NCI-H69 (cell line): ENCODE measurements at regions not wholly inside any gene's neighbourhood (a gene's known extent, or its start where the extent isn't known, plus 50 kb on each side); places are given as distances from the start of the nearest gene placed in this dataset.
"Not testable (repeated sequence)": the region's sequence is repeated elsewhere in the genome, so short reads cannot be mapped to it uniquely, and the experiment has no call there.

Experiments
- DNase-seq: peaks from one replicate; lab custom pipeline; 2025; lab: John Stamatoyannopoulos, UW

DNA sequence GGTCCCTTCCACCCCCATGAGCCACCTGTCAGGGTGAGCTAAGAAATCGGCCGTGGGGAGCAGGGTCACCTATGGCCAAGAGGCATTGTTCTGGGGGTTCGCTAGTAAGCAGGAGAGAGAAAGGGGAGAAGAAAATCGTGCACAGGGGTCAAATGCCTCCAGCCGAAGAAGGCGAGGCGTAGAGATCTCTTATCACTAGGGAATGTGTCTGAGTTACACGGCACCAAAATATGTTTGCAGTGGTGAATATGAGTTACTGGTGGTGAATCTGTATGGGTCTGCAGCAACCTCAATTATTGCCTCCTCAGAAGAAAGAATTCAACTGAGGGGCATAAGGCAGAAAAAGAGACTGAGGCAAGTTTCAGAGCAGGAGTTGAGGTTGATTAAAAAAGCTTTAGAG lies 54.2 kb upstream of the RABGAP1L start:
- DNase-seq: no peak

DNA sequence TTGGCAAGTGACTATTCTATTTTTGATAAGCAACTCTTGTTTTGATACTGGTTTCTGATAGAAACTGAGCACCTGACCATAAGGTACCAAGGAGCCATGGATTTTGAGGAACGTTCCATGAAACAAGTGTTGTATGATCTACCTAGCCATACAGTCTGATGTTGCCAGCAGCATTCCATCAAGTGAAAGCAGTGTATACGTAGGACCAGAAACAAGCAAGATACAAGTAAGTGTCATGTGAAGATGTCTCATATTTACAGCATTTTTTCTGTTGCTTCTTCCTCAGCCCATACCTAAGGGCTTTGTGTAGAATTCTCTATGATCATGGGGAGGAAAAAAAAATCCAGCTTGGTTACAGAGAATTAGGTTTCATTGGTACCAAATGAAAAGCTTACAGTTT lies 55.6 kb upstream of the RABGAP1L start:
- DNase-seq: no peak

DNA sequence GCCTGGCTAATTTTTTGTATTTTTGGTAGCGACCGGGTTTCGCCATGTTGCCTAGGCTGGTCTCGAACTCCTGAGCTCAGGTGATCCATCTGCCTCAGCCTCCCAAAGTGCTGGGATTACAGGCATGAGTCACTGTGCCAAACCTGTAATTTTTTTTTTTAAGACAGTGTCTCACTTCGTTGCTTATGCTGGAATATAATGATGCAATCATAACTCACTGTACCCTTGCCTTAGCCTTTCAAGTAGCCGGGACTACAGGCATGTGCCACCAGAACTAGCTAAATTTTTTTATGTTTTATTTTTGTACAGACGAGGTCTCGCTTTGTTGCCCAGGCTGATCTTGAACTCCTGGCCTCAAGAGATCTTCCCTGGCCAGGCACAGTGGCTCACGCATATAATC lies 57.3 kb upstream of the RABGAP1L start:
- DNase-seq: not testable (repeated sequence)

DNA sequence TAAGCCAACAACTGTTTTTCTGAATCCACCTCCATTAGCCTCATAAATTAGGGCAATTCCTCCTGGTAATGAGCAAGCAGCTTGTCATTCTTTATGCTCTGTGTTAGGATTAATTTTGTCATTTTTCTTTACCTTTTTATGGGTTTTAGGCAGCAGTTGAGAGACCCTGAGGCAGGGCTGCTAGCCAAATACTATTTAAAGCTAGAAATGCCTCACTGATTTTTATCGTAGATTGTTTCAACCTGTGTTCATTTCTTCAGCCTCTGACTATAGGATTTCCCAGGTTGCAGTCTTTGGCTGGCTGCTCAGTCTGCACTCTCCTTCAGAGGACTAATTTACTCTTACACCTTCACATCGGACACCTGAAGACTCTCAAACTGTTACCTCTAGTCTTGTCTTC lies 61.9 kb upstream of the RABGAP1L start:
- DNase-seq: no peak

DNA sequence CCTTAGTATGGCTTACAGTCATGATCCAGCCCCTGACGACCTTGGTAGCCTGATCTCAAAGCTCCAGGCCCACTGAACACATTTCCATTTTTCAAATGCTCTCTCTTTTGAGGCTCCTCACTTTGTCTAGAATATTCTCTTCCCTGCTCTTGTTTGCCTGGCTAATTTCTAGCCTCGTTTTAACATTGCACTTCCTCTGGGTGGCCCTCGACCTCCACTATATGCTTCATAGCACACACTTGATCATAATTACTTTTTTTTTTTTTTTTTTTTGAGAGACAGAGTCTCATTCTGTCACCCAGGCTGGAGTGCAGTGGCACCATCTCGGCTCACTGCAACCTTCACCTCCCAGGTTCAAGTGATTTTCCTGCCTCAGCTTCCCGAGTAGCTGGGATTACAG lies 65.5 kb upstream of the RABGAP1L start:
- peak; percentile 50 for DNase-seq

DNA sequence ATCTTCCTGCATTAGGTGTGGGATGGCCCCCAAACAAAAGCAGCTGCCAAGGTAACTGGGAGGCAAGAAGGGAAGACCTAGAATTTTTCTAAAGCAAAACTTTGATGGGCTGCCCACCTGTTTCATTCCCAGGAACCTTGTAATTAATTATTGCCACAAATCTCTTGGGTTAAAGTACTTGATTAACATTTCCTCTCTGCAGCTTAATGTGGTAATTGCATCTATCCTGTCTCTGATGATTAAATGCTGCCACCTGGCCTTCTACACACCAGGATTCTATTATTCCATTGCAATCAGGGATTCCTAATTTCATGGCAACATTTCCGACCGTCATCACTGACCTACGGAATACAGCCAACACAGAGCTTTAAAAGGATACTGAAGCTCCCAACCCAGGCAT lies 68.3 kb upstream of the RC3H1 start:
- peak; percentile 30 for DNase-seq

DNA sequence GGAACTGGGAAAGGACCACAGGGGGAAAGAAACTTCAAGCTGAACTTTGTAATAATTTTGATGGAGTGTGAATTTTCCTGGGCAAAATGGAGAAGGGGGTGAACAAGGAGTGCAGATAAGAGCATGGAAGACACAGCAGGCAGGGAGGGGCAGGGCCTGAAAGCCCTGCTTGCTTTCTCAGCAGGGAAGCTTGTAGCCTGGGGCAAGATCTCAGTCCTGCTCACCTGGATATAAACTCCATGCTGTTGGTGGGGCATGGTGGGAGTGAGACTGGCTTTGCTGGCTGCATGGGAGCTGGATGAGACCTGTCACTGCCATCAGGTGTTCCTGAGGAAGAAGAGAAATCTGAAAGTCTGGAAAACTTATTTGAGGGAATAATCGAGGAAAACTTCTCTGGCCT lies 58.7 kb upstream of the RC3H1 start:
- DNase-seq: peak; percentile 78

DNA sequence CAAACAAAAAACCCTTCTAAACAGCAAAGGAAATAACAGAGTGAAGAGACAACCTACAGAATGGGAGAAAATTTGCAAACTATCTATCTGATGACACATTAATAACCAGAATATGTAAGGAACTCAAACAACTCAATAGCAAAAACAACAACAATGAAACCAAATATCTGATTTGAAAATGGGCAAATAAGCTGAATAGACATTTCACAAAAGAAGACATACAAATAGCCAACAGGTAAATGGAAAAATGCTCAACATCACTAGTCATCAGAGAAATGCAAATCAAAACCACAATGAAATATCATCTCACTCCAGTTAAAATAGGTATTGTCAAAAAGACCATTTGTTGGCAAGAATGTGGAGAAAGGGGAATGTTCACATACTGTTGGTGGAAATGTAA lies 57.6 kb upstream of the RC3H1 start:
- DNase-seq: no peak

DNA sequence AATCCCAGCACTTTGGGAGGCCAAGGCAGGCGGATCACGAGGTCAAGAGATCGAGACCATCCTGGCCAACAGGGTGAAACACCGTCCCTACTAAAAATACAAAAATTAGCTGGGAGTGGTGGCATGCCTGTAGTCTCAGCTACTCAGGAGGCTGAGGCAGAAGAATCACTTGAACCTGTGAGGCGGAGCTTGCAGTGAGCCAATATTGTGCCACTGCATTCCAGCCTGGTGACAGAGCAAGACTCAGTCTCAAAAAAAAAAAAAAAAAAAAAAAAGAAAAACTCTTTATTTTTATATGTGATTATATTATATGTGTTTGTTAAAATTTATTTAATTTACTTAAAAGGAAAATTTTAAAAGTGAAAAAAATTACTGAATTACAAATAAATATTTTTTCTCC lies 56.8 kb upstream of the RC3H1 start:
- DNase-seq: not testable (repeated sequence)

DNA sequence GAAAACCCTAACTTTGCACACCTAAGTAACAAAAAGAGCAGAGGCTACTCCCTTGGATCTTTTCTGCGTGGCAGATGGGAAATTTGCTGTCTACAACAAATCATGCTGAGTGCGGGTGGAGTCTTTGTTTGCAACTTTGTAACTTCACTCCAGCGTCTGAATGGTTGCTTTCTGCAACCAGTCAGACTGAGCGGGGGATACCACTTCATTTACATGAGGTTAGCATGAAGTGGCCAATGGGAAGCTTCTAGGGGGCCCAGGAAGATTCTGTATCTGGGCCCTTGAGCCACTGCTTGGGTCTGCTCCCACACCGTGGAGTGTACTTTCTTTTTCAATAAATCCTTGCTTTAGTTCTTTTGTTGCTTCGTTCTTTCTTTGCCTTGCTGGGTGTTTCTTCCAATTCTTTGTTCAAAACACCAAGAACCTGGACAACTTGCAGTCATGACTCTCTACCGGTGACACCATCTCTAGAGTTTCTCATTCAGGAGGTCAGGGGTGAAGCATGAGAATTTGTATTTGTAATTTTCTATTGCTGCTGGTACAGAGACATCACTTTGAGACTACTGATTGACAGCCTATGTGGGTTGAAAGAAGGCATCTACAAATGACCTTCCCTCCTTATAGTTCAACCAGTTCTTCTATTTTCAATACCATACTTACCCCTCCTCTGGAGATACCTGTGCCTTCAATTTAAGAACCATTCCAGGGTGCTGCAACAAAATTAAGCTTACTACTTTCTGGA lies 55.8 kb upstream of the RC3H1 start:
- peak; percentile 19 for DNase-seq

DNA sequence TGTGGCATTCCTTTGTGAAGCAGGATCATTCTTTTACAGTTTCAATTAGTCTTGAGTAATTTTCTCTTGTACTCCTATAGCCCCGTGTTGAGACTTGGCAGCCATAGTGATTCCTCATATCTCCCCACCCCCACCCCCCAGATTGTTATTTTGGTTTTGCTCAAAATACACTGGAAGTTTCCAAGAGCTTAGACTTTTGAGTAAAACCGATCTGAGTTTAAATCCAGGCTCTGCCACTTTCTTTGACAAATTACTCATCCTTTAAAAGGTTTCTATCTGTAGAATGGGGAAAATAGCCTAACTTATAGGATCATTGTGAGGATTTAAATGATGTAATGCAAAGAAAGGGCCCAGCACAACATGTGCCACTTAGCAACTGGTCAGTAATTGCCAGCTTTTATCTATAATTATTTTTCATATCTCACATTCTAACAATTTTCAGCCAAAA lies 53.1 kb upstream of the RC3H1 start:
- DNase-seq: no peak

DNA sequence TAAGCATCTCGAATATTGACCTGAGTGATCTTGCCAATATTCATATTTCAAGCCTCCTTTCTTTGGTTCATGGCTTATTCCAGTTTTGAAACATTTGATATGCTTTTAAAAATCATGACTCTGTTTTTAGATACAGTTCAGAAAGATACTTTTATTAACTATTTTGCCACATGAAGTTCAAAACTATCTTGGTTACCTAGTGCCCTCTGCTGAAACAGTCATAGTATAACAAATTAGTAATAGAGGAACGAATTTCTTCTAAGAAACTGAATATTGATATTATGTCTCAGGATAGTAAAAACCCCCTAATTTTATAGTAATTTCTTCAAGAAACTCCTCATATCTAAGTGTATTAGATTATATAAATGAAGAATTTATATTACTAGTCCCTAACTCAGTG lies 52.6 kb upstream of the RC3H1 start:
- peak; percentile 32 for DNase-seq

DNA sequence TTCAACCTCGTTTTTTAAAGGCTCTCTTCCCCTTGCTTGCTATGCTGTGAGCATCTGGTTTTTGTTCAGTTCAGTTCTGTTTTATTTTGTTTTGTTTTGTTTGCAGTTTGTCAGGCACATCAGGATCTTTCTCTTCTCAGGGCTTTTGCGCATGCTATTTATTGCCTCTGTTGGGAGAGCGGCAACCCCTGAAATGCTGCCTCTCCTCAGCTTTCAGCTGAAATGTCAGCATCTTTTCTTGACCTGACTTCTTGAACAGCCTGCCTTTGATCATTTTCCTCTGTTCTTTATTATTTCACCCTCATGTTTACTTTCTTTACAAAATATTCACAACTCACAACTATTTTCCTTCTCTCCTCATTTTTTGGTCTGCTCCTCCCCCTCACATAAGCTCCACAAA lies 50.4 kb upstream of the RC3H1 start:
- no peak for DNase-seq
